Fibroblast of lung (primary cell): ENCODE measurements at regions not wholly inside any gene's neighbourhood (a gene's known extent, or its start where the extent isn't known, plus 50 kb on each side); places are given as distances from the start of the nearest gene placed in this dataset.

Experiments used
- DNase-seq, 2 donors: peaks; one replicate each; pipeline versions ENCODE4 v3.0.0 to v3.0.0-alpha.2; 2010; ENCODE audit warnings: low read depth in 2 of 2
- H2AFZ ChIP-seq: 2 replicates; pipeline ENCODE4 v1.5.1; 2012; ENCODE audit warnings: low read length, control low read depth, inconsistent platforms
- H3K27ac ChIP-seq: 2 replicates; pipeline ENCODE4 v1.5.1; 2011; ENCODE audit warnings: low read length, control low read depth; ENCODE audit not compliant: insufficient read depth
- H3K27me3 ChIP-seq: 2 replicates; pipeline ENCODE4 v1.5.1; 2011; ENCODE audit warnings: mild to moderate bottlenecking, low read length; ENCODE audit not compliant: control insufficient read depth, insufficient read depth
- H3K36me3 ChIP-seq: 2 replicates; pipeline ENCODE4 v1.5.1; 2011; ENCODE audit warnings: low read length; ENCODE audit not compliant: control insufficient read depth, insufficient read depth
- H3K4me1 ChIP-seq: 2 replicates; pipeline ENCODE4 v1.5.1; 2011; ENCODE audit warnings: low read length; ENCODE audit not compliant: control insufficient read depth, insufficient read depth; ENCODE audit errors: extremely low read depth
- H3K4me2 ChIP-seq: 2 replicates; pipeline ENCODE4 v1.5.1; 2011; ENCODE audit warnings: low read length, control low read depth; ENCODE audit not compliant: insufficient read depth; ENCODE audit errors: extremely low read depth
- H3K4me3 ChIP-seq, 4 experiments: fragments of 200-600 bp in 1 of 4; sonication (generic) in 1 of 4; replicated peaks in 1 of 4; 2 replicates each; pipeline ENCODE4 v1.5.1; 2011 to 2016; ENCODE audit warnings: low read length in 4 of 4, low read depth in 3 of 4, mild to moderate bottlenecking in 3 of 4, control low read depth in 2 of 4, inconsistent platforms in 1 of 4, mixed read lengths in 1 of 4; ENCODE audit not compliant: insufficient read depth in 1 of 4; ENCODE audit errors: control extremely low read depth in 1 of 4
- H3K79me2 ChIP-seq: 2 replicates; pipeline ENCODE4 v1.5.1; 2012; ENCODE audit warnings: mild to moderate bottlenecking, low read length, inconsistent platforms; ENCODE audit not compliant: control insufficient read depth, insufficient read depth
- H3K9ac ChIP-seq: 2 replicates; pipeline ENCODE4 v1.5.1; 2011; ENCODE audit warnings: mild to moderate bottlenecking, low read length, control low read depth; ENCODE audit not compliant: insufficient read depth
- H3K9me3 ChIP-seq: 2 replicates; pipeline ENCODE4 v1.5.1; 2012; ENCODE audit warnings: low read depth, low read length; ENCODE audit not compliant: control insufficient read depth, insufficient read depth
- H4K20me1 ChIP-seq: 2 replicates; pipeline ENCODE4 v1.5.1; 2011; ENCODE audit warnings: low read length; ENCODE audit not compliant: control insufficient read depth, insufficient read depth; ENCODE audit errors: extremely low read depth
- EZH2 ChIP-seq: IDR thresholded peaks from 2 replicates; pipeline ENCODE4 v1.5.1; 2012; ENCODE audit warnings: low read length, control low read depth, mild to moderate bottlenecking; ENCODE audit errors: missing control alignments
- TF ChIP-seq, protein P1 (sequence below), 2 donors: IDR thresholded peaks in 1 of 2; conservative IDR thresholded peaks in 1 of 2; 1 replicate in 1 of 2; 2 replicates in 1 of 2; pipeline ENCODE4 v1.5.1; 2011 to 2012; ENCODE audit warnings: low read length in 2 of 2, control low read depth in 1 of 2, inconsistent platforms in 1 of 2, low read depth in 1 of 2, mild to moderate bottlenecking in 1 of 2

DNA sequence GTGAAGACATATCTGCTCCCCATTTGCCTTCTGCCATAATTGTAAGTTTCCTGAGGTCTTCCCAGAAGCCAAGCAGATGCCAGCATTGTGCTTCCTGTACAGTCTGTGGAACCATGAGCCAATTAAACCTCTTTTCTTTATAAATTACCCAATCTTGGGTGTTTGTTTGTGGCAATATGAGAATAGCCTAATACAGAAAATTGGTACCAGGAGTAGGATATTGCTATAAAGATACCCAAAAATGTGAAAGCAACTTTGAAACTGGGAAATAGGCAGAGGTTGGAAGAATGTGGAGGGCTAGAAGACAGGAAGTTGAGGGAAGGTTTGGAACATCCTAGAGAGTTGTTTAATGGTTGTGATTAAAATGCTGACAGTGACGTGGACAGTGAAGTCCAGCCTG is 90.8 kb downstream of the HHIPL2 start:
- Histone ChIP-seq H3K27me3 (no peaks in the 10 kb centered on the region), H3K4me1 (peaks cover 6% of the 10 kb centered on the region), H3K9me3 (no peaks in the 10 kb centered on the region), H3K4me2 (no peak overlapping the region), H3K27ac (no peak overlapping the region), H2AFZ (no peak overlapping the region), H3K79me2 (no peaks in the 10 kb centered on the region), H3K9ac (no peak overlapping the region), H4K20me1 (no peaks in the 10 kb centered on the region), H3K4me3 (no peak overlapping the region), H3K36me3 (no peaks in the 10 kb centered on the region)
- no peak for TF ChIP-seq EZH2
- TF ChIP-seq, protein P1, sequence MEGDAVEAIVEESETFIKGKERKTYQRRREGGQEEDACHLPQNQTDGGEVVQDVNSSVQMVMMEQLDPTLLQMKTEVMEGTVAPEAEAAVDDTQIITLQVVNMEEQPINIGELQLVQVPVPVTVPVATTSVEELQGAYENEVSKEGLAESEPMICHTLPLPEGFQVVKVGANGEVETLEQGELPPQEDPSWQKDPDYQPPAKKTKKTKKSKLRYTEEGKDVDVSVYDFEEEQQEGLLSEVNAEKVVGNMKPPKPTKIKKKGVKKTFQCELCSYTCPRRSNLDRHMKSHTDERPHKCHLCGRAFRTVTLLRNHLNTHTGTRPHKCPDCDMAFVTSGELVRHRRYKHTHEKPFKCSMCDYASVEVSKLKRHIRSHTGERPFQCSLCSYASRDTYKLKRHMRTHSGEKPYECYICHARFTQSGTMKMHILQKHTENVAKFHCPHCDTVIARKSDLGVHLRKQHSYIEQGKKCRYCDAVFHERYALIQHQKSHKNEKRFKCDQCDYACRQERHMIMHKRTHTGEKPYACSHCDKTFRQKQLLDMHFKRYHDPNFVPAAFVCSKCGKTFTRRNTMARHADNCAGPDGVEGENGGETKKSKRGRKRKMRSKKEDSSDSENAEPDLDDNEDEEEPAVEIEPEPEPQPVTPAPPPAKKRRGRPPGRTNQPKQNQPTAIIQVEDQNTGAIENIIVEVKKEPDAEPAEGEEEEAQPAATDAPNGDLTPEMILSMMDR (conservative IDR thresholded peaks at IDR 0.05 in 1 of 2, IDR thresholded peaks at IDR 0.05 in 1 of 2; ENCODE audit: low read depth in 1 of 2, low read length in 2 of 2) = no peak
- DNase-seq = no peak

GRCh38 chr1:222455188-222455879 is 92.6 kb downstream of the HHIPL2 start:
- Histone ChIP-seq H3K79me2 (no peaks in the 10 kb centered on the region), H3K27me3 (no peaks in the 10 kb centered on the region), H3K9ac (no peak overlapping the region), H3K9me3 (no peaks in the 10 kb centered on the region), H3K4me2 (peak overlapping the region; percentile 44), H3K4me3 (peak overlapping the region in 3 of 4 experiments; percentile 3 to 55 (median 27)), H3K4me1 (peaks cover 6% of the 10 kb centered on the region), H3K36me3 (no peaks in the 10 kb centered on the region), H4K20me1 (no peaks in the 10 kb centered on the region), H3K27ac (no peak overlapping the region), H2AFZ (peak overlapping the region; percentile 12)
- peak; percentile 75 to 92 for DNase-seq
- TF ChIP-seq EZH2 = no peak
- TF ChIP-seq, protein P1 (conservative IDR thresholded peaks at IDR 0.05 in 1 of 2, IDR thresholded peaks at IDR 0.05 in 1 of 2; ENCODE audit: low read depth in 1 of 2, low read length in 2 of 2) = peak; percentile 96 to 97

- Histone ChIP-seq H3K4me2 (peak overlapping the region; percentile 44), H2AFZ (peak overlapping the region; percentile 2), H3K27ac (no peak overlapping the region), H4K20me1 (no peaks in the 10 kb centered on the region), H3K4me3 (peak overlapping the region in 1 of 4 experiments; percentile 55), H3K9me3 (no peaks in the 10 kb centered on the region), H3K36me3 (no peaks in the 10 kb centered on the region), H3K9ac (no peak overlapping the region), H3K79me2 (no peaks in the 10 kb centered on the region), H3K4me1 (peaks cover 6% of the 10 kb centered on the region), H3K27me3 (no peaks in the 10 kb centered on the region)
- TF ChIP-seq EZH2 = no peak
- TF ChIP-seq, protein P1 (conservative IDR thresholded peaks at IDR 0.05 in 1 of 2, IDR thresholded peaks at IDR 0.05 in 1 of 2; ENCODE audit: low read depth in 1 of 2, low read length in 2 of 2) = no peak
- DNase-seq = peak in 1 of 2 donors; percentile 50
Observed at GRCh38 chr1:222454782-222455181, 93.1 kb downstream of the HHIPL2 start.
